ENCODE measurements at regions not wholly inside any gene's neighbourhood (a gene's known extent, or its start where the extent isn't known, plus 50 kb on each side); places are given as distances from the start of the nearest gene placed in this dataset.

GRCh38 chr13:73136776-73137175, 78.0 kb downstream of the KLF5 start:
- H3K36me3 ChIP-seq (ENCODE audit: insufficient read depth, insufficient read length, low read length) = no peaks in the 10 kb centered on the region
- H3K4me1 ChIP-seq (ENCODE audit: insufficient read depth, insufficient read length) = no peaks in the 10 kb centered on the region
- H3K27me3 ChIP-seq (ENCODE audit: insufficient read depth, insufficient read length) = no peaks in the 10 kb centered on the region
- TF ChIP-seq YY1 (IDR thresholded peaks at IDR 0.05; ENCODE audit: insufficient read depth, insufficient read length) = no peak
- no peak for DNase-seq (ENCODE audit: low read depth, low spot score)
- no peak overlapping the region for H3K4me3 ChIP-seq (ENCODE audit: insufficient read length, low read depth)
- H3K9ac ChIP-seq (ENCODE audit: insufficient read length, low read depth) = no peak overlapping the region
- H3K9me3 ChIP-seq (ENCODE audit: insufficient read depth, low read length) = no peaks in the 10 kb centered on the region

- Histone ChIP-seq H3K27me3 (ENCODE audit: insufficient read depth, insufficient read length) (no peaks in the 10 kb centered on the region), H3K9me3 (ENCODE audit: insufficient read depth, low read length) (no peaks in the 10 kb centered on the region), H3K4me3 (ENCODE audit: insufficient read length, low read depth) (no peak overlapping the region), H3K4me1 (ENCODE audit: insufficient read depth, insufficient read length) (no peaks in the 10 kb centered on the region), H3K36me3 (ENCODE audit: insufficient read depth, insufficient read length, low read length) (no peaks in the 10 kb centered on the region), H3K9ac (ENCODE audit: insufficient read length, low read depth) (no peak overlapping the region)
- DNase-seq (ENCODE audit: low read depth, low spot score) = no peak
- TF ChIP-seq YY1 (IDR thresholded peaks at IDR 0.05; ENCODE audit: insufficient read depth, insufficient read length) (no peak), ZNF274 (IDR thresholded peaks at IDR 0.05; ENCODE audit: low read depth, low read length) (no peak), SUZ12 (IDR thresholded peaks at IDR 0.05; ENCODE audit: extremely low read depth, insufficient read depth, insufficient read length) (no peak)
These were observed 74.7 kb downstream of the KLF5 start for GRCh38 chr13:73133531-73133930.

- Histone ChIP-seq H3K9me3 (ENCODE audit: insufficient read depth, low read length) (no peaks in the 10 kb centered on the region), H3K4me1 (ENCODE audit: insufficient read depth, insufficient read length) (no peaks in the 10 kb centered on the region), H3K36me3 (ENCODE audit: insufficient read depth, insufficient read length, low read length) (no peaks in the 10 kb centered on the region), H3K4me3 (ENCODE audit: insufficient read length, low read depth) (no peak overlapping the region), H3K27me3 (ENCODE audit: insufficient read depth, insufficient read length) (no peaks in the 10 kb centered on the region), H3K9ac (ENCODE audit: insufficient read length, low read depth) (no peak overlapping the region)
- DNase-seq (ENCODE audit: low read depth, low spot score) = no peak
- TF ChIP-seq ZNF274 (IDR thresholded peaks at IDR 0.05; ENCODE audit: low read depth, low read length) (no peak), YY1 (IDR thresholded peaks at IDR 0.05; ENCODE audit: insufficient read depth, insufficient read length) (no peak), SUZ12 (IDR thresholded peaks at IDR 0.05; ENCODE audit: extremely low read depth, insufficient read depth, insufficient read length) (no peak)
These were observed 72.4 kb downstream of the KLF5 start for GRCh38 chr13:73131247-73131646.

DNA sequence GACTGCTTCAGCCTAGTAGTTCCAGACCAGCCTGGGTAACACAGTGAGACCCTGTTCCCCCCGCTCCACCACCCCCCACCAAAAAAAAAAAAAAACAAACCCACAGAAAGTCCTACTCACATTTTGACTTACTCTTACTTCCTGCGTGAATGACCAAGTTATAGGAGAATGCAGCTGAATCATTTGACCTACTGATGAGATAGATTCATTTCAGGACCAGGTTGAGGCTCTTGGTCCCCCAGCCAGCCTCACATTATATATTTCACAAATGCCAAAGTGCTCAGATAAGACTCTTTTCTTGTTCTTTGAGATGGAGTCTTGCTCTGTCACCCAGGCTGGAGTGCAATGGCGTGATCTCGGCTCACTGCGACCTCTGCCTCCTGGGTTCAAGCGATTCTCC, 70.2 kb downstream of the KLF5 start:
- Histone ChIP-seq H3K4me1 (ENCODE audit: insufficient read depth, insufficient read length) (no peaks in the 10 kb centered on the region), H3K4me3 (ENCODE audit: insufficient read length, low read depth) (no peak overlapping the region), H3K27me3 (ENCODE audit: insufficient read depth, insufficient read length) (no peaks in the 10 kb centered on the region), H3K36me3 (ENCODE audit: insufficient read depth, insufficient read length, low read length) (no peaks in the 10 kb centered on the region), H3K9ac (ENCODE audit: insufficient read length, low read depth) (no peak overlapping the region), H3K9me3 (ENCODE audit: insufficient read depth, low read length) (no peaks in the 10 kb centered on the region)
- no peak for DNase-seq (ENCODE audit: low read depth, low spot score)
- TF ChIP-seq ZNF274 (IDR thresholded peaks at IDR 0.05; ENCODE audit: low read depth, low read length) (no peak), YY1 (IDR thresholded peaks at IDR 0.05; ENCODE audit: insufficient read depth, insufficient read length) (no peak), SUZ12 (IDR thresholded peaks at IDR 0.05; ENCODE audit: extremely low read depth, insufficient read depth, insufficient read length) (no peak)
